ENCODE measurements at regions not wholly inside any gene's neighbourhood (a gene's known extent, or its start where the extent isn't known, plus 50 kb on each side); places are given as distances from the start of the nearest gene placed in this dataset.

DNA sequence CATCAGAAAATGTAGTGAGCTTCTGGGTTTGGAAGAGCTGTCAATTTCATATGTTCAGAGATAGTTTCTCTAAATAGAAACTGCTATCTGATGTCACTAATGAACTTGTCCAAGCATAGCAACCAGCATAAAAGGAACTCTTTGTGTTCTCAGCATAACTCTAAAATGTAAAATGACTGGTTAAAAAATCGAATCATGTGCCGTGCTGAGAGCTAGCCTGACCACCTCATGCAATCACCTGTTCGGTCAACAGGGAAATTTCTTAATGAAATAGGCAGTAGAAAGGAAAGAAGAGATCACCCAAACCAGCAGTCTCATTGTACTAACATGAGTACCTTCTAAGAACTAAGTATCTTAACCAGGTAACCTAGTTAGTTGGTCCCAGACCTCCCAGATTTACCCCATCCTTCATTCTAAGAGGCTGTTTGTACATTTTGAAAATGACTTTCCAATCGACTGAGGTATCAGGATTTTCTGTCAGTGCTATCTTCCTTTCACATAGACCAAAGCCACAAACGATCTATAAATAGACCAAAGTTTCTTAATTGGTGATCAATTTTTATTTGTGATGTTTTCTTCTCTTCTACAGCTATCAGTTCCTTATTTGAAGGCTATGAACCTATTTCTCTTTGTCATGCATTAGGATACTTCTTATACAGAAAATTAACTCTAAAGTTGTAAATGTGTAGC is 147.3 kb downstream of the TLR5 start:
- Histone ChIP-seq H2AFZ (ENCODE audit: low read depth, low read length) (no peak overlapping the region), H3K27me3 (ENCODE audit: insufficient read depth, low read length) (no peaks in the 10 kb centered on the region), H3K9me3 (ENCODE audit: low read length) (no peaks in the 10 kb centered on the region), H3K4me3 (ENCODE audit: low read length) (no peak overlapping the region), H3K36me3 (ENCODE audit: insufficient read depth, low read length) (no peaks in the 10 kb centered on the region), H3K4me1 (ENCODE audit: insufficient read depth, low read length) (peaks cover 3% of the 10 kb centered on the region)

DNA sequence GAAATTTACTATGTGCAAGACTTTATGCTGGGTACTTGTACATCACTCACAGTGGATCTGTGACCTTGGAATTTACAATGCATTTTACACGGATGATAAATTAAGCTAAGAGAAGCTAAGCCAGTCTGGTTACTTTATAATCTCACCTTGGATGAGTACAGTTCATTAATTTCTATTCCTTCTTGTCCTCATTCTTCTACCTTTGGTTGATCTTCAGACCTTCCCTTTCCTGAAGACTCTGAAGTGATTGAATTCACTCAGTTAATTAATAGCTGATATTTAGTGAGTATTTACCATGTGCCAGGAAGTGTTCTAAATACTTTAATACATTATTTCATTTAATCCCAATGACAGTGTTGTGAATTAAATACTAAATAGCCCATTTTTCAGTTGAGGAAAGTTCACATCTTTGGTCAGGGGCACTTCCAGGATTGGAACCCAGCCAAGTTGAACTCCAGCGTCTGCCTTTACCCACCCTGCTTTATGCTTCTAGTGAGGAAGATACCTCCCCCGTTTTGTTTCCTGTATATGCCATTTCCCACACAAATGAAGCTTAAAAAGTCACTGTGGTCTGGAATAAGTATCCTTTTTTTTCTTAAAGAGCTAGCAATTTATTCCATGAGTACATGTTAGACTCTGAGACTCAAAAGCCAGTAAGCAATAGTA is 146.6 kb downstream of the TLR5 start:
- Histone ChIP-seq H3K27me3 (ENCODE audit: insufficient read depth, low read length) (no peaks in the 10 kb centered on the region), H3K4me3 (ENCODE audit: low read length) (no peak overlapping the region), H3K36me3 (ENCODE audit: insufficient read depth, low read length) (no peaks in the 10 kb centered on the region), H2AFZ (ENCODE audit: low read depth, low read length) (no peak overlapping the region), H3K9me3 (ENCODE audit: low read length) (no peaks in the 10 kb centered on the region), H3K4me1 (ENCODE audit: insufficient read depth, low read length) (peaks cover 3% of the 10 kb centered on the region)

DNA sequence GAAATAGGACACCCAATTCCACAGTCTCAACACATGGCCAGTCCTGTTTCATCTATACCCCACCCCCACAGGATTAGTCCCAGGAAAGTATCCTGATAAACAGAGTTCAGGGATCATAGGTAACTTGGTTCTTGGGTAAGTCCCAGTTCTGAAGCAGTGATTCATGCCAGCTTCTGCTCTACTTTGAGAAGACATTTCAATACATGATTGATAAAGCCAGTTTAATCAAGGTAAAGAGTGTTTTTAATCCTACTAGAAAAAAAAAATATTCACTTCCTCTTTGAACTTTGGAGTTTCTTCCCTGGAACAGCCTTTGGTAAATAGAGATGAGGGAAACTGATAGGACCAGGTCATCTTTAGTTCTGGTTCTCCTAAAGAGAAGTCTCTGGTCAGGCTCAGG is 142.4 kb downstream of the TLR5 start:
- H2AFZ ChIP-seq (ENCODE audit: low read depth, low read length), result no peak overlapping the region
- H3K9me3 ChIP-seq (ENCODE audit: low read length), result no peaks in the 10 kb centered on the region
- H3K4me3 ChIP-seq (ENCODE audit: low read length), result no peak overlapping the region
- H3K36me3 ChIP-seq (ENCODE audit: insufficient read depth, low read length), result peaks cover 29% of the 10 kb centered on the region
- H3K4me1 ChIP-seq (ENCODE audit: insufficient read depth, low read length), result no peaks in the 10 kb centered on the region
- no peaks in the 10 kb centered on the region for H3K27me3 ChIP-seq (ENCODE audit: insufficient read depth, low read length)

DNA sequence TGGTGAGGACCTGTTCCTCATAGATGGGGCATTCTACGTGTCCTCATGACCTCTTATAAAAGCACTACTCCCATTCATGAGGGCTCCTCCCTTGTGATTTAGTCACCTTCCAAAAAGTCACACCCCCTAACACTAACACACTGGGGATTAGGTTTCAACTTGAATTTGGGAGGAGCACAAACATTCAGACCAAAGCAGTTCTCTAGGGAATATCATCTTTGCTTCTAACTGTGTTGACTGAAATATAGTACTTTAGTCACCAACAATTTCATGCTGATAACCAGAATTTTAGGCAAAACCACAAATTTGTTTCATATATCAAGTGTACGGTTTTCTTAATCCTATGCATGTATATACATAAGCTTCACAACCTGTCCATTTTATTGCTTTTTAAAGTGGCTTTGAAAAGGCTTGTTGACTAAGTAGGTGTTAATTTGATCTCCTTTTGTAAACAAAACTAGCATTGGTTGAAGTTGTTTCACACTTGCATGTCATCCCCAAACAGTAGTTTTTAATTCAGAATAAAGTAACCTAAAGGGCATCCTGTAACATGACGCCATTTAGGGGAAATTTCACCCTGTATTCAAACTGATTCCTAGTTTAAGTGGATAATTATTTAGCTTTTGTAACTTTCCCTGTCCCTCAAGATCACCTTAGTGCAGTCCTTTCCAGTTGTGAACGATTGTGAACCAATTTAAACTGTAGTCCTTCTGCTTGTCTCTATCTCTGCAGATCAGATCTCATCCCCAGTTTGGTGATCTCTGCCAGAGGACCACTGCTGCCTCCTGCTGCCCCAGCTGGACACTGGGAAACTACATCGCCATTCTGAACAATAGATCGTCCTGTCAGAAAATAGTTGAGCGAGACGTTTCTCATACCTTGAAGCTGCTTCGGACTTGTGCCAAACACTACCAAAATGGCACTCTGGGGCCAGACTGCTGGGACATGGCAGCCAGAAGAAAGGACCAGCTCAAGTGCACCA is 141.1 kb downstream of the TLR5 start:
- Histone ChIP-seq H3K9me3 (ENCODE audit: low read length) (no peaks in the 10 kb centered on the region), H3K36me3 (ENCODE audit: insufficient read depth, low read length) (peaks cover 29% of the 10 kb centered on the region), H3K27me3 (ENCODE audit: insufficient read depth, low read length) (no peaks in the 10 kb centered on the region), H2AFZ (ENCODE audit: low read depth, low read length) (no peak overlapping the region), H3K4me3 (ENCODE audit: low read length) (no peak overlapping the region), H3K4me1 (ENCODE audit: insufficient read depth, low read length) (no peaks in the 10 kb centered on the region)

DNA sequence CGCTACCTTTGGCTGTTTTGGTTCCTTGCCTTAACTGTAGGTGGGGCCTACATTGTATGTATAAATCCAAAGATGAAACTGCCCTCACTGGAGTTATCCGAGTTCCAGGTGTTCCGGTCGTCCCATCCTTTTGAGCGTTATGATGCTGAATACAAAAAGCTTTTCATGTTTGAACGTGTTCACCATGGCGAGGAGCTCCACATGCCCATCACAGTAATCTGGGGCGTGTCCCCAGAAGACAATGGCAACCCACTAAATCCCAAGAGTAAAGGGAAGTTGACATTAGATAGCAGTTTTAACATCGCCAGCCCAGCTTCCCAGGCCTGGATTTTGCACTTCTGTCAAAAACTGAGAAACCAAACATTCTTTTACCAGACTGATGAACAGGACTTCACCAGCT is 139.5 kb downstream of the TLR5 start:
- Histone ChIP-seq H2AFZ (ENCODE audit: low read depth, low read length) (no peak overlapping the region), H3K4me1 (ENCODE audit: insufficient read depth, low read length) (no peaks in the 10 kb centered on the region)

DNA sequence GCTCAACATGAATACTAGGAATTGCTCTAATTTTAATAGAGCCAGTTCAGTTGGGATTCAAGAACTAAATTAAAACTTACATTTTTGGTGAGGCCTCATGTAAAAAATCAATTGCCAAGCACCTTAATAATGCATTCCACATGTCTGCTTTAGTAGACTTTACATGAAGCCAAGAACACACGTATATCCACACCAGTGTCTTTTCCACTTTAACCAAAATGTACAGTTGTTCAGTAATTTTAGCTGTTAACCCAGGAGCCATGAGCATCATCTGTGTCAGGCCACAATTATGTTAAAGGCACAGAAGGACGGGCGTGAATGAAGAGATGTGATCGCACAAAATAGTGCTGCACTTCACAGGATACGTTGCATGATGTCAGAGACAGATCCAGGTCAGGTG is 136.7 kb downstream of the TLR5 start:
- H3K27me3 ChIP-seq (ENCODE audit: insufficient read depth, low read length), result no peaks in the 10 kb centered on the region
- H3K36me3 ChIP-seq (ENCODE audit: insufficient read depth, low read length), result peaks cover 29% of the 10 kb centered on the region
- H3K4me1 ChIP-seq (ENCODE audit: insufficient read depth, low read length), result peaks cover 7% of the 10 kb centered on the region
- H3K4me3 ChIP-seq (ENCODE audit: low read length), result no peak overlapping the region
- H3K9me3 ChIP-seq (ENCODE audit: low read length), result no peaks in the 10 kb centered on the region
- H2AFZ ChIP-seq (ENCODE audit: low read depth, low read length), result no peak overlapping the region

More for the DNA sequence above, 139.5 kb downstream of the TLR5 start:
- no peak overlapping the region for H3K4me3 ChIP-seq (ENCODE audit: low read length)
- H3K36me3 ChIP-seq (ENCODE audit: insufficient read depth, low read length), result peaks cover 29% of the 10 kb centered on the region
- no peaks in the 10 kb centered on the region for H3K9me3 ChIP-seq (ENCODE audit: low read length)
- no peaks in the 10 kb centered on the region for H3K27me3 ChIP-seq (ENCODE audit: insufficient read depth, low read length)

DNA sequence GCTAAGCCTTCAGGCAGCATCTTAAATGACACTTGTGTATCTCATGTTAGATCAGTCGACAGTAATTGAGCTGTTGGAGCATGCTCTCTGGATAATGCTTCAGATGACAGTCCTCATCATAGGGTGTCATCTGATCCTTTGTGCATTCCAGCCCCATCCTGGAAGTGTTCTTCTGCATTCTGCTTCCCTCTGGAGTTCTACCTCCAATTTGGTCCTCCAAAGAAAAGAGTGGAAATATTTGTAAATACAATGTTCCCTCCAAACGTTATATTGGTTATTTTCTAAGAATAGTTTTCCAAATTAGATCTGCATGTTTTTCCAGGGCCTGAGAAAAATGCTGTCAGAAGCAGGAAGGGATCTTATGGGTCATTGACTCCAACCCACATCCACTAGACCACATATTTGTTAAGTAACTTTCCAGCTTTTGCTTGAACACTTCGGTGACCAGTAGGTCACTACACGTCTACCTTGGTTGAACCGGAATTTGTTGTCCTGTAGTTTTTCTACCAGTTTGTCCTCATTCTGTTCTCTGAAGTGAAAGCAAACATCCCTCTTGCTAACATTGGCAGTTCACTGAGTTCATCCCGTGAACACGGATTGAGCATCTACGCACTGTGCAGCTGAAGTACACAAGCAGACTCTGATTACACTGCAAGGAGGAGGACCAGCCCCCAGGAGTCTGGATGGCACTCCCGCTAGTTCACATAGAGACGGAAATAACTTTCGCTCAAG is 136.0 kb downstream of the TLR5 start:
- H2AFZ ChIP-seq (ENCODE audit: low read depth, low read length), result no peak overlapping the region

DNA sequence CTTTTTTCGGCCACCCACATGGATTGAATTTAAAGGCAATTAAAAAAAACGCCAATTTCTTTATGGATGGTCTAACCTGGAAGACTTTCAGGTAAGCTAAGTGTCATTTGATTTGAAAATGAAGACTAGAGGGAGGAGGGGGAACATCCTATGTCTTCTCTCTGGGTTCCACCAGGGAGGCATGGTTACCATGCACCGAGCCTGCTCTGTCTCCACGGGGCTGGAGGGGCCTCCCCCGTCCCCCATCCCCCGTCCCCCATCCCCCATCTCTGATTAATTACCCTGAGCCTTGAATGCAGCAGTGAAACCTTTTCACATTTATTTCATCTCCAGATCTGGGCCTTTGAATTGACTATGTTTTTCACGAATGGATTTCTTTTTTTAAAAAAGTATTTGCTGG is 135.1 kb downstream of the TLR5 start:
- Histone ChIP-seq H3K9me3 (ENCODE audit: low read length) (no peaks in the 10 kb centered on the region), H3K27me3 (ENCODE audit: insufficient read depth, low read length) (no peaks in the 10 kb centered on the region), H3K36me3 (ENCODE audit: insufficient read depth, low read length) (peaks cover 20% of the 10 kb centered on the region), H2AFZ (ENCODE audit: low read depth, low read length) (no peak overlapping the region), H3K4me3 (ENCODE audit: low read length) (no peak overlapping the region), H3K4me1 (ENCODE audit: insufficient read depth, low read length) (peaks cover 10% of the 10 kb centered on the region)

More for the DNA sequence above, 136.0 kb downstream of the TLR5 start:
- Histone ChIP-seq H3K9me3 (ENCODE audit: low read length) (no peaks in the 10 kb centered on the region), H3K27me3 (ENCODE audit: insufficient read depth, low read length) (no peaks in the 10 kb centered on the region), H3K4me3 (ENCODE audit: low read length) (no peak overlapping the region), H3K4me1 (ENCODE audit: insufficient read depth, low read length) (peaks cover 10% of the 10 kb centered on the region), H3K36me3 (ENCODE audit: insufficient read depth, low read length) (peaks cover 28% of the 10 kb centered on the region)

DNA sequence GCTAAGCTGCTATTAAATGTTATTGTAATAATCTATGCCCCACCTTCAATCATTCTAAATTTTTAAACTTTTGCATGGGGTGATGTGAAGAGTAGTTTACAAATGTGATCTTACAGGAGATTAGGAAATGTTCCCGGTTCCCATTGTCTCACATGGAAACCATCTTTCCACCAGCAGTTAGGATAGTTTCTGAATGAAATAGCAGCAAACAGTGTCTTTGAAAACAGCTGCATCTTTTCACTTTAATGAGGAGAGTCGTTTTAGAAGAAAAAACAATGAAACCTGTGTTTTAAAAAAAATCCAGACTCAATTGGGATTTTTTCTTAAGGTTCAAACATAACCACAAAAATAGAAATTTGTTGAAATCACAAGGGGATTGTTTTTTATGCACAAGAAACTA is 134.2 kb downstream of the TLR5 start:
- Histone ChIP-seq H3K27me3 (ENCODE audit: insufficient read depth, low read length) (no peaks in the 10 kb centered on the region), H3K9me3 (ENCODE audit: low read length) (no peaks in the 10 kb centered on the region), H3K4me3 (ENCODE audit: low read length) (no peak overlapping the region), H3K4me1 (ENCODE audit: insufficient read depth, low read length) (peaks cover 10% of the 10 kb centered on the region), H2AFZ (ENCODE audit: low read depth, low read length) (no peak overlapping the region), H3K36me3 (ENCODE audit: insufficient read depth, low read length) (peaks cover 12% of the 10 kb centered on the region)

DNA sequence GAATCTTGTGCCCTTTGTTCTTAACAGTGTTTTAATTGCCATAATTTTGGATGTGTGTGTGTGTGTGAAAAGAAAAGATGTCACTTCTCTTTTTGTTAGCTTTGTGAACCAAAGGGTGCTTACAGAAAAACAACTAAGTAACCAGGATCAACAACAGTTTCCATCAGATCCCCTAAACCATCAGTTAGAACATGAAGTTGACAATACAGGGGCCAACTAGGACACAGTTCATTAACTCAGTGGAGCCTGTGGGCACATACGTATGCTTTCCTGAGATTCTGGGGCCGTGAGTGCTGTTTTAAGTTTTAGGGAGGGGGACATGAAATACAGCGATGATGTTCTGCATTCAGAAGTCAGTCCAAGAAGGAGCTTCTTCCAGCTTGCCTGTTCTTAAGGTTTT is 133.6 kb downstream of the TLR5 start:
- no peaks in the 10 kb centered on the region for H3K9me3 ChIP-seq (ENCODE audit: low read length)
- H3K36me3 ChIP-seq (ENCODE audit: insufficient read depth, low read length), result peaks cover 6% of the 10 kb centered on the region
- peaks cover 10% of the 10 kb centered on the region for H3K4me1 ChIP-seq (ENCODE audit: insufficient read depth, low read length)
- no peak overlapping the region for H2AFZ ChIP-seq (ENCODE audit: low read depth, low read length)
- H3K4me3 ChIP-seq (ENCODE audit: low read length), result no peak overlapping the region
- no peaks in the 10 kb centered on the region for H3K27me3 ChIP-seq (ENCODE audit: insufficient read depth, low read length)

DNA sequence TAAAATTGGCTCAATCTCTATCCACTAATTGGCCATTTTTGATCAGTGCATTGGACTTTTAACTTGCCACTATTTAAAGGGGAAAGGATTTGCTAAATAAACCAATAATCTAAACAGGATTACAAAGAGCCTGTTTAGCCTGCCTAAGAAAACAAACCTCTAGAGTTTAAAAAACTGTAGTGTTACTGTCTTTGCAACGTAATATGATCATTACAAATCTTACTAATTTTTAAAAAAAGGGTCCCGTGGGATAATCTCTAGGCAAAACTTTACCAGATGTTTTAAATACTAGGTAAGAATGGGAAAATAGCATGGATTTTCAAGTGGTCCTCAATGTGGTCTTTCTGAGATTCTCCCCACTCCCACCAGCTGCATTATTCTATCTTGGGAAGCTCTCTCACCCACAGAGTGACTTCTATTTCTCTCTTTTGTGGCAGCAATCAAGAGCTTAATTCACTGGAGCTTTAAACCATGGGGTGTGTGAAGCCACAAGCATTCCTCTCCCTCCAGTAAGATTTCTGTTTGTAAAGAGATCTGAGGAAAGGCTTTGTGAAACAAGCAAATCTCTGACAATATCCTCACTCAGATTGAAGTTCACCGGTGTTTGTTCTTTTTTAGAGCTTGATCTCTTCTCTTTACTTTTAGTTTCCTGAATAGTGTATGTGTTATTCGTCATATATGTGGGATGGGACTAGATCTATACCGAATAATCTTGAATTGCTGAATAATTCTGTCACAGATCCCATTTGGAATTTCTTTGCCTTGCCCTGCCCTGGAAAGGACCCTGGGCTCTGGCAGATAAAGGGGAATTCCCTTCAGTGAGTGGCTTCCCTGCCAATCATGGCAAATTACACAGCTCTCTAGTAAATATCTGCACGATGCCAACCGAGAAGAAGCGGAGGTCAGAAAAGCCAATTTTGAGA is 132.2 kb downstream of the TLR5 start:
- peak overlapping the region; percentile 33 for H3K4me3 ChIP-seq (ENCODE audit: low read length)
- H2AFZ ChIP-seq (ENCODE audit: low read depth, low read length), result peak overlapping the region; percentile 50
- H3K27me3 ChIP-seq (ENCODE audit: insufficient read depth, low read length), result no peaks in the 10 kb centered on the region
- H3K36me3 ChIP-seq (ENCODE audit: insufficient read depth, low read length), result no peaks in the 10 kb centered on the region
- H3K9me3 ChIP-seq (ENCODE audit: low read length), result no peaks in the 10 kb centered on the region
- peaks cover 19% of the 10 kb centered on the region for H3K4me1 ChIP-seq (ENCODE audit: insufficient read depth, low read length)

DNA sequence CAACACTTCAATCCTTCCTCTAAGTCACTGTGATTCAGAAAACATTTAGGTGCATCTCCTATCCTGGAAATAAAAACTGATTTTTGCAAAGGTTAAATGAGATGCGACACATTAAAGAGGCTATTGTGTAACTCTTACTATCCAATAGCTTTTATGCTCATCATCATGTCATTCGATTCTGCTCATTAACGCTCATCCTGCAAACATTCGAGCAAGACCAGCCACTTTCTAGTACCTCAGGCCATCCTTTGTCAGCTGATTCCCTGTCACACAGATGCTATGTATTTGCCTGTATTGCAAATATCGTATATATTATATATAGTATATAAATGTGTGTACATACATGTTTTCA is 131.6 kb downstream of the TLR5 start:
- peak overlapping the region; percentile 50 for H2AFZ ChIP-seq (ENCODE audit: low read depth, low read length)
- H3K9me3 ChIP-seq (ENCODE audit: low read length), result no peaks in the 10 kb centered on the region
- H3K4me1 ChIP-seq (ENCODE audit: insufficient read depth, low read length), result peaks cover 19% of the 10 kb centered on the region
- H3K4me3 ChIP-seq (ENCODE audit: low read length), result peak overlapping the region; percentile 33
- H3K36me3 ChIP-seq (ENCODE audit: insufficient read depth, low read length), result no peaks in the 10 kb centered on the region
- no peaks in the 10 kb centered on the region for H3K27me3 ChIP-seq (ENCODE audit: insufficient read depth, low read length)
